Right lobe of liver (tissue), 4 donors: ENCODE measurements at regions not wholly inside any gene's neighbourhood (a gene's known extent, or its start where the extent isn't known, plus 50 kb on each side); places are given as distances from the start of the nearest gene placed in this dataset.

Source experiments
- POLR2A ChIP-seq: fragments of 450-650 bp; IDR thresholded peaks from one replicate; pipeline ENCODE4 v1.6.1; 2017; ENCODE audit warnings: antibody characterized with exemption, mild to moderate bottlenecking
- TF ChIP-seq, protein P1 (sequence below), 4 donors: fragments of 200-600 bp in 3 of 4; fragments of 450-650 bp in 1 of 4; IDR thresholded peaks; one replicate each; pipeline versions ENCODE4 v1.5.1 to v1.8.0; 2016 to 2022; ENCODE audit warnings: antibody characterized with exemption in 4 of 4, mild to moderate bottlenecking in 2 of 4
- donor health status: DM: no; HTN: no; CAD: no.
- donor health status: DM: no; HTN: no; CAD: no.
- donor health status: DM: no; HTN: yes; CAD: no.

DNA sequence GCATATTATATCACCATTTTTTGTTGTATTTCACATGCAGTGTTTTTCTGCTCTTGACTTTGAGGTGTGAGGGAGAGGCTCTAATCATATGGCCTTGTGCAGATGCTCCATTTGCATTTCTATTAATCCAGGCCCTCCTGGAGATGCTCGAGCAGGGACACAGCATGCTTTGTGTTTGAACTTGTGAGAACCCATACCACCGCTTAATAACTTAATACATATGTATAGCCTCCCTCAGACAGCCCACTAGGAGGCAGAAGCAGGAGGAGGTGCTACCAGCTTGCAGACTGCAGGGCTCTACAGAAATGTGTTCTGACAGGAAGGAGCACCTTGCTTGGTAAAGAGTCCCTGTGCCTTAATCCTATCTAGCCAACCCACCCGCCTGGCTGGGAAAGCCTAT is 155.2 kb downstream of the BARHL2 start:
- TF ChIP-seq, protein P1, sequence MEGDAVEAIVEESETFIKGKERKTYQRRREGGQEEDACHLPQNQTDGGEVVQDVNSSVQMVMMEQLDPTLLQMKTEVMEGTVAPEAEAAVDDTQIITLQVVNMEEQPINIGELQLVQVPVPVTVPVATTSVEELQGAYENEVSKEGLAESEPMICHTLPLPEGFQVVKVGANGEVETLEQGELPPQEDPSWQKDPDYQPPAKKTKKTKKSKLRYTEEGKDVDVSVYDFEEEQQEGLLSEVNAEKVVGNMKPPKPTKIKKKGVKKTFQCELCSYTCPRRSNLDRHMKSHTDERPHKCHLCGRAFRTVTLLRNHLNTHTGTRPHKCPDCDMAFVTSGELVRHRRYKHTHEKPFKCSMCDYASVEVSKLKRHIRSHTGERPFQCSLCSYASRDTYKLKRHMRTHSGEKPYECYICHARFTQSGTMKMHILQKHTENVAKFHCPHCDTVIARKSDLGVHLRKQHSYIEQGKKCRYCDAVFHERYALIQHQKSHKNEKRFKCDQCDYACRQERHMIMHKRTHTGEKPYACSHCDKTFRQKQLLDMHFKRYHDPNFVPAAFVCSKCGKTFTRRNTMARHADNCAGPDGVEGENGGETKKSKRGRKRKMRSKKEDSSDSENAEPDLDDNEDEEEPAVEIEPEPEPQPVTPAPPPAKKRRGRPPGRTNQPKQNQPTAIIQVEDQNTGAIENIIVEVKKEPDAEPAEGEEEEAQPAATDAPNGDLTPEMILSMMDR (IDR thresholded peaks at IDR 0.05), result no peak
- no peak for TF ChIP-seq POLR2A
